Mesenchymal stem cell (in vitro differentiated cells and primary cell): ENCODE measurements at regions not wholly inside any gene's neighbourhood (a gene's known extent, or its start where the extent isn't known, plus 50 kb on each side); places are given as distances from the start of the nearest gene placed in this dataset.

Experiments used
- DNase-seq: peaks from one replicate; pipeline ENCODE4 v3.0.0-alpha.2; 2013
- H2AFZ ChIP-seq: one replicate; pipeline ENCODE4 v1.6.1; 2013; ENCODE audit warnings: low read depth, mild to moderate bottlenecking, control low read depth, inconsistent platforms, low read length, moderate library complexity
- H2AK5ac ChIP-seq: 2 replicates; pipeline ENCODE4 v1.6.1; 2013; ENCODE audit warnings: low read length, moderate library complexity, mild to moderate bottlenecking, inconsistent platforms; ENCODE audit not compliant: severe bottlenecking
- H2BK120ac ChIP-seq: one replicate; pipeline ENCODE4 v1.6.1; 2013; ENCODE audit warnings: low read depth, mild to moderate bottlenecking, inconsistent platforms, low read length, moderate library complexity
- H2BK12ac ChIP-seq, 2 experiments: one replicate each; pipeline ENCODE4 v1.6.1; 2013; ENCODE audit warnings: inconsistent platforms in 2 of 2, low read length in 2 of 2, mild to moderate bottlenecking in 2 of 2, moderate library complexity in 2 of 2, control low read depth in 1 of 2
- H2BK15ac ChIP-seq: one replicate; pipeline ENCODE4 v1.6.1; 2013; ENCODE audit warnings: mild to moderate bottlenecking, low read depth, inconsistent platforms; ENCODE audit not compliant: poor library complexity, severe bottlenecking
- H2BK5ac ChIP-seq: 2 replicates; pipeline ENCODE4 v1.6.1; 2013; ENCODE audit warnings: low read depth, mild to moderate bottlenecking, low read length, control low read depth, inconsistent platforms; ENCODE audit not compliant: poor library complexity, severe bottlenecking
- H3K14ac ChIP-seq, 2 experiments: one replicate each; pipeline ENCODE4 v1.6.1; 2013; ENCODE audit warnings: inconsistent platforms in 2 of 2, low read length in 2 of 2, control low read depth in 1 of 2, mild to moderate bottlenecking in 1 of 2, moderate library complexity in 1 of 2
- H3K18ac ChIP-seq, 2 experiments: one replicate each; pipeline ENCODE4 v1.6.1; 2013; ENCODE audit warnings: inconsistent platforms in 2 of 2, low read length in 2 of 2, control low read depth in 1 of 2, low read depth in 1 of 2, mild to moderate bottlenecking in 1 of 2
- H3K23ac ChIP-seq, 2 experiments: one replicate each; pipeline ENCODE4 v1.6.1; 2013; ENCODE audit warnings: inconsistent platforms in 2 of 2, low read length in 2 of 2, mild to moderate bottlenecking in 2 of 2, moderate library complexity in 2 of 2, control low read depth in 1 of 2
- H3K27ac ChIP-seq: 2 replicates; pipeline ENCODE4 v1.5.1; 2013; ENCODE audit warnings: mild to moderate bottlenecking, moderate library complexity, low read length, control low read depth, inconsistent platforms; ENCODE audit not compliant: poor library complexity, severe bottlenecking
- H3K27me3 ChIP-seq, 2 experiments: 2 replicates each; pipeline versions ENCODE4 v1.6.1 to v1.7.0; 2013; ENCODE audit warnings: low read length in 2 of 2, mild to moderate bottlenecking in 2 of 2, moderate library complexity in 2 of 2, control low read depth in 1 of 2, inconsistent platforms in 1 of 2; ENCODE audit not compliant: control insufficient read depth in 1 of 2, insufficient read depth in 1 of 2
- H3K36me3 ChIP-seq, 2 experiments: 2 replicates each; pipeline versions ENCODE4 v1.6.1 to v1.7.0; 2013; ENCODE audit warnings: low read length in 2 of 2, control low read depth in 1 of 2, inconsistent platforms in 1 of 2, low read depth in 1 of 2, mild to moderate bottlenecking in 1 of 2; ENCODE audit not compliant: insufficient read depth in 2 of 2, control insufficient read depth in 1 of 2
- H3K4ac ChIP-seq, 2 experiments: one replicate each; pipeline ENCODE4 v1.6.1; 2013; ENCODE audit warnings: inconsistent platforms in 2 of 2, low read length in 2 of 2, mild to moderate bottlenecking in 2 of 2, moderate library complexity in 2 of 2, control low read depth in 1 of 2, low read depth in 1 of 2
- H3K4me1 ChIP-seq: 2 replicates; pipeline ENCODE4 v1.6.1; 2013; ENCODE audit warnings: low read depth, low read length, control low read depth; ENCODE audit not compliant: control insufficient read depth, insufficient read depth
- H3K4me2 ChIP-seq: 2 replicates; pipeline ENCODE4 v1.6.1; 2013; ENCODE audit warnings: low read length, mild to moderate bottlenecking, inconsistent platforms; ENCODE audit not compliant: poor library complexity, severe bottlenecking
- H3K4me3 ChIP-seq, 2 experiments: 2 replicates each; pipeline versions ENCODE4 v1.5.1 to v1.7.0; 2013; ENCODE audit warnings: low read length in 2 of 2, mild to moderate bottlenecking in 2 of 2, control low read depth in 1 of 2, low read depth in 1 of 2; ENCODE audit not compliant: insufficient read depth in 1 of 2
- H3K79me1 ChIP-seq: replicated peaks from 2 replicates; pipeline ENCODE4 v1.6.1; 2013; ENCODE audit warnings: mild to moderate bottlenecking, control low read depth, low read length, inconsistent platforms; ENCODE audit not compliant: poor library complexity, severe bottlenecking
- H3K9ac ChIP-seq: 2 replicates; pipeline ENCODE4 v1.7.0; 2013; ENCODE audit warnings: mild to moderate bottlenecking, low read length, moderate library complexity
- H3K9me3 ChIP-seq: 2 replicates; pipeline ENCODE4 v1.7.0; 2013; ENCODE audit warnings: mild to moderate bottlenecking, low read length; ENCODE audit not compliant: control insufficient read depth
- H4K8ac ChIP-seq: one replicate; pipeline ENCODE4 v1.6.1; 2013; ENCODE audit warnings: inconsistent platforms, mild to moderate bottlenecking, low read length, moderate library complexity
- H4K91ac ChIP-seq: one replicate; pipeline ENCODE4 v1.6.1; 2013; ENCODE audit warnings: mild to moderate bottlenecking, low read length, inconsistent platforms
- WGBS: methylation state at CpG from one replicate; pipeline ENCODE4 v1.1.7; 2013; ENCODE audit warnings: mixed read lengths; 5-methylcytosine and 5-hydroxymethylcytosine counted together

DNA sequence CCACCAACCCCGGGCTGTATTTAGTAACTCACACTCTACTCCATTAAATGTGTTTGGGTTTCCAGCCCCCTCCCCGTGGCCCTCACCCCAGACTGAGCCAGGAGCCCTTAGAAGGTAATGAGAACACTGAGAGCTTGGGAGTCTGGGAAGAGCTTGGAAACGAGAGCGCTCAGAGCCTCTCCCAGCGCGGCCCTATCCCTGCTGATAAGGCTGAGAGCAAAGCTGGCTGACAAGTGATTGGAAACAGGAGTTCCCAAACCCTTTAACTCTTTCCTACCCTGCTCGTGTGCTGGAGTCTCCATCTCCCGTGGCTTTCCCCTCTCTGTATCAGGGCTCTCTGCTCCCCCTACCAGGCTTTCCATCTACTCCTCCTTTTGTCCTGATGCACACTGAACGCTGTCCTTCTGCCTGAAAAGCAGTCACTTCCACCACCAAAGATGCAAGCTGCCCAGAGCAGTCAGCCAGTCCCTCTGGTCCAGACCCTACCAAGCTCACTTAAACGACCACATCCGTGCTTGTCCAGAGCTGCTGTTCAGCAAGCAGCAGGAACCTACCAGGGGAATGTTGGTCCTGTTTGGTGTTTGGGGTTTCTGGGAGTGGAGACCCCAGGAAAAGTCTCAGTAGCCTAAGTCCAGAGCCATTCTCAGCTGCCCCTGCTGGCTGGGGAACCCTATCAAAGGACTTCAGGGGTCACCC, 100.0 kb upstream of the PKDCC start:
- Histone ChIP-seq H3K9me3 (peaks cover 10% of the 10 kb centered on the region), H3K79me1 (no peaks in the 10 kb centered on the region), H3K18ac (no peak overlapping the region), H3K4ac (peak overlapping the region; percentile 24 to 42), H2BK5ac (peak overlapping the region; percentile 34), H2BK15ac (peak overlapping the region; percentile 45), H2AFZ (no peak overlapping the region), H2BK12ac (peak overlapping the region in 1 of 2 experiments; percentile 29), H3K4me3 (no peak overlapping the region), H3K9ac (no peak overlapping the region), H4K91ac (peak overlapping the region; percentile 35), H2BK120ac (no peak overlapping the region), H3K4me2 (no peak overlapping the region), H3K23ac (no peak overlapping the region), H3K27ac (no peak overlapping the region), H3K4me1 (no peaks in the 10 kb centered on the region), H3K14ac (no peak overlapping the region), H2AK5ac (no peak overlapping the region), H4K8ac (peak overlapping the region; percentile 35), H3K27me3 (peaks cover 4 to 61% of the 10 kb centered on the region in 2 experiments), H3K36me3 (no peaks in the 10 kb centered on the region)
- WGBS = 4% methylated on average over 10 of the region's 11 CpGs
- DNase-seq = peak; percentile 42

DNA sequence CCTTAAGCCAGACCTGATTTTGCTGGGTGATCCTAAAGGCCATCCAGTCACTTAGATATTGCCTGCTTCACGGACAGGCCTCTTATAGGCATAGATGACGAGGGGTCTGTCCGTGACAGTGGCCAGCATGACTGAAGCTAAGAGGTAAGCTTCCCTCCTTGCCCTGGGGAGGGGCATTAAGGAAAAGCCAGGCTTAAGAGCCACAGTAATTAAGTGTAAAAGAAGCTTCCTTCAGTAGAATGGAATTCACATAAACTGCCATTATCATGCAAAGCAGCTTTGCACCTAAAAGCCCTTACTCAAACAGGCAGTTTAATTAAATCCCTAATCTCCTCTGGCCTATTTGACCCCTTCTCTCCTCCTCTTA, 99.4 kb upstream of the PKDCC start:
- no peak overlapping the region for H2BK120ac ChIP-seq
- H3K23ac ChIP-seq = no peak overlapping the region
- no peak overlapping the region for H3K9ac ChIP-seq
- 59% methylated on average over 3 of the region's 3 CpGs for WGBS
- no peak overlapping the region for H4K8ac ChIP-seq
- H3K18ac ChIP-seq = peak overlapping the region in 1 of 2 experiments; percentile 40
- H2AK5ac ChIP-seq = no peak overlapping the region
- peak overlapping the region; percentile 45 for H2BK15ac ChIP-seq
- H3K14ac ChIP-seq = no peak overlapping the region
- peak overlapping the region; percentile 35 for H4K91ac ChIP-seq
- no peak overlapping the region for H3K27ac ChIP-seq
- peak overlapping the region; percentile 24 to 42 for H3K4ac ChIP-seq
- no peak overlapping the region for H3K4me3 ChIP-seq
- peak overlapping the region in 1 of 2 experiments; percentile 8 for H2BK12ac ChIP-seq
- H3K9me3 ChIP-seq = peaks cover 10% of the 10 kb centered on the region
- peaks cover 1% of the 10 kb centered on the region for H3K4me1 ChIP-seq
- no peaks in the 10 kb centered on the region for H3K79me1 ChIP-seq
- DNase-seq = no peak
- H2BK5ac ChIP-seq = no peak overlapping the region
- H3K4me2 ChIP-seq = no peak overlapping the region
- H3K27me3 ChIP-seq = peaks cover 4 to 61% of the 10 kb centered on the region in 2 experiments
- no peaks in the 10 kb centered on the region for H3K36me3 ChIP-seq
- H2AFZ ChIP-seq = no peak overlapping the region

DNA sequence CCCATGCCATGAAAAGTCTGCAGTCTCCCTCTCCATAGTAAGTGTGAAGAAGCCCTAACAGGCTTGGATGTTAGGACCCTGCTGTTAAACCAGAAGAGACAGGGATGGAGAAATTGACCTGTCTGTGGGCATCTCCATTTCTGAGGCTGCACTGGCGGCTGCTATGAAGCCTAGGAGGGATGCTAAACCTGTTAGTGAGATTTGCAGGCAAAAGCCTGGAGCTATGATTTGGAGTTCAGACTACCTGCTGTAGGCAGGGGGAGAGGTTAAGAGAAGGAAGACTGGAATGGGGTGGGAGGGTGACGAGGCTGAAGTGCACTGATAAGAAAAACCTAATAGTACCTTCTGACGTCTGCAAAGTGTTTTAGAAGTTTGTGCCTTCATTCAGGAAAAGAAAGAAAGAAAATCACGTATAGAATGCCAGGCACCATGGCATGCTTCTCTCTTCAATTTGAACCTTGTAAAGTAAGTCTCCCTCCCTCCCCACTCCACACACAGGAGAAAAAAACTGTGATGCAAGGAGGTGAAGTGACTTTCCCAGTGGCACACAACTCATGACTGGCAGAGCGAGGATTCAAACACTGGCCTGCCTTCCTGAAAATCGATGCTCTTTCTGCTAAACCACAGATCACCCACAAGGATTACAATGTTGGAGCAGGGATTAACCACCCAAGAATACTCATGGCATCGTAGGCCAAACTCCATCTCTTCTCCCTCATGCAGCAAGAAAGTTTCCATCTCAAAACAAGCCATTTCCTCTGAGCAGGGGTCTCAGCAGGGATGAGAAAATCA, 98.5 kb upstream of the PKDCC start:
- no peak overlapping the region for H2AFZ ChIP-seq
- 77% methylated on average over 6 of the region's 7 CpGs for WGBS
- no peak overlapping the region for H3K4me2 ChIP-seq

More for the DNA sequence above, 98.5 kb upstream of the PKDCC start:
- Histone ChIP-seq H3K4me3 (no peak overlapping the region), H3K9me3 (peaks cover 10% of the 10 kb centered on the region), H2BK5ac (no peak overlapping the region), H3K4ac (no peak overlapping the region), H2BK12ac (peak overlapping the region in 1 of 2 experiments; percentile 22), H3K4me1 (peaks cover 5% of the 10 kb centered on the region), H3K36me3 (no peaks in the 10 kb centered on the region), H3K18ac (peak overlapping the region in 1 of 2 experiments; percentile 5), H3K27me3 (peaks cover 4 to 57% of the 10 kb centered on the region in 2 experiments), H2BK15ac (no peak overlapping the region), H3K27ac (no peak overlapping the region), H4K8ac (no peak overlapping the region), H3K14ac (no peak overlapping the region), H2BK120ac (no peak overlapping the region), H3K9ac (no peak overlapping the region), H3K23ac (peak overlapping the region in 1 of 2 experiments; percentile 16), H3K79me1 (no peaks in the 10 kb centered on the region), H4K91ac (no peak overlapping the region), H2AK5ac (no peak overlapping the region)
- DNase-seq = no peak
